Activated CD8-positive, alpha-beta T cell treated with anti-CD3 and anti-CD28 coated beads for 36 hours (primary cell): ENCODE measurements at regions not wholly inside any gene's neighbourhood (a gene's known extent, or its start where the extent isn't known, plus 50 kb on each side); places are given as distances from the start of the nearest gene placed in this dataset.

ENCODE experiments used
- ATAC-seq: fragments of 200-7000 bp; cut with Tn5 transposase; one replicate; pipeline ENCODE4 v1.10.0; 2021; ENCODE audit warnings: mild to moderate bottlenecking, moderate library complexity
- CTCF ChIA-PET: fragments of 350-600 bp; sonication (Branson Sonifier 250); formaldehyde crosslinking; loops from one replicate; lab custom pipeline; 2021; ENCODE audit warnings: antibody characterized with exemption; lab: Charles Lee
- POLR2A ChIA-PET: fragments of 350-600 bp; sonication (Branson Sonifier 250); formaldehyde crosslinking; loops from one replicate; lab custom pipeline; 2021; ENCODE audit warnings: antibody characterized with exemption; lab: Charles Lee
- DNase-seq: peaks from one replicate; pipeline ENCODE4 v3.0.0-alpha.2; 2020
- H3K27ac Mint-ChIP-seq: one replicate; pipeline ENCODE4 v1.8.0; 2021; ENCODE audit warnings: mild to moderate bottlenecking, mixed read lengths
- H3K27me3 Mint-ChIP-seq: one replicate; pipeline ENCODE4 v1.8.0; 2021; ENCODE audit warnings: mixed read lengths
- H3K36me3 Mint-ChIP-seq: one replicate; pipeline ENCODE4 v1.8.0; 2021; ENCODE audit warnings: low read depth, mixed read lengths
- H3K4me1 Mint-ChIP-seq: one replicate; pipeline ENCODE4 v1.8.0; 2021; ENCODE audit warnings: low read depth, mixed read lengths
- H3K4me3 Mint-ChIP-seq: one replicate; pipeline ENCODE4 v1.8.0; 2021; ENCODE audit warnings: mild to moderate bottlenecking, moderate library complexity, mixed read lengths
- H3K9me3 Mint-ChIP-seq: one replicate; pipeline ENCODE4 v1.8.0; 2021; ENCODE audit warnings: mixed read lengths
- CTCF ChIP-seq: fragments of 200-600 bp; IDR thresholded peaks from one replicate; pipeline ENCODE4 v1.8.0; 2022; ENCODE audit warnings: antibody characterized with exemption, mild to moderate bottlenecking
- intact Hi-C: fragments of 100-400 bp; cut with micrococcal nuclease; formaldehyde crosslinking; loops from one replicate; pipeline ENCODE4 v1.10.0; 2022

- DNase-seq (no peak), ATAC-seq (no peak)
- ChIA-PET CTCF (no interaction called here), POLR2A (no interaction called here)
- intact Hi-C loops, result no loop called here
- no peak for TF ChIP-seq CTCF
- Mint-ChIP-seq H3K27ac (no peak overlapping the region), H3K4me3 (no peak overlapping the region), H3K9me3 (no peaks in the 10 kb centered on the region), H3K4me1 (no peaks in the 10 kb centered on the region), H3K27me3 (peaks cover 2% of the 10 kb centered on the region), H3K36me3 (no peaks in the 10 kb centered on the region)
Observed at GRCh38 chr16:51753467-51754127, 602.5 kb upstream of the SALL1 start.

GRCh38 chr16:51752438-51752995, 601.4 kb upstream of the SALL1 start:
- no peak for TF ChIP-seq CTCF
- intact Hi-C loops, result no loop called here
- DNase-seq (no peak), ATAC-seq (no peak)
- H3K9me3 Mint-ChIP-seq, result no peaks in the 10 kb centered on the region
- H3K36me3 Mint-ChIP-seq, result no peaks in the 10 kb centered on the region
- H3K27me3 Mint-ChIP-seq, result peaks cover 2% of the 10 kb centered on the region
- no peak overlapping the region for H3K27ac Mint-ChIP-seq
- ChIA-PET CTCF (no interaction called here), POLR2A (no interaction called here)
- no peak overlapping the region for H3K4me3 Mint-ChIP-seq
- H3K4me1 Mint-ChIP-seq, result no peaks in the 10 kb centered on the region

- Mint-ChIP-seq H3K27ac (no peak overlapping the region), H3K36me3 (no peaks in the 10 kb centered on the region), H3K27me3 (no peaks in the 10 kb centered on the region), H3K4me3 (no peak overlapping the region), H3K9me3 (peaks cover 1% of the 10 kb centered on the region), H3K4me1 (no peaks in the 10 kb centered on the region)
- POLR2A ChIA-PET, result no interaction called here
- no peak for ATAC-seq
- intact Hi-C loops, result no loop called here
- CTCF ChIA-PET, result no interaction called here
- no peak for DNase-seq
- TF ChIP-seq CTCF, result no peak
Observed at GRCh38 chr16:51747329-51747728, 596.3 kb upstream of the SALL1 start.

- H3K27ac Mint-ChIP-seq, result no peak overlapping the region
- intact Hi-C loops, result no loop called here
- POLR2A ChIA-PET, result no interaction called here
- no peaks in the 10 kb centered on the region for H3K9me3 Mint-ChIP-seq
- no peaks in the 10 kb centered on the region for H3K36me3 Mint-ChIP-seq
- no peaks in the 10 kb centered on the region for H3K4me1 Mint-ChIP-seq
- no peak overlapping the region for H3K4me3 Mint-ChIP-seq
- no peaks in the 10 kb centered on the region for H3K27me3 Mint-ChIP-seq
- CTCF ChIA-PET, result no interaction called here
- no peak for TF ChIP-seq CTCF
- no peak for DNase-seq
- no peak for ATAC-seq
Observed at GRCh38 chr16:51734220-51734619, 583.1 kb upstream of the SALL1 start.

GRCh38 chr16:51733181-51733580, 582.1 kb upstream of the SALL1 start:
- intact Hi-C loops, result no loop called here
- Mint-ChIP-seq H3K27me3 (no peaks in the 10 kb centered on the region), H3K36me3 (no peaks in the 10 kb centered on the region), H3K27ac (no peak overlapping the region), H3K9me3 (no peaks in the 10 kb centered on the region), H3K4me3 (no peak overlapping the region), H3K4me1 (no peaks in the 10 kb centered on the region)
- TF ChIP-seq CTCF, result no peak
- ChIA-PET CTCF (no interaction called here), POLR2A (no interaction called here)
- DNase-seq (no peak), ATAC-seq (no peak)
